HG03045 (cell line): ENCODE measurements at regions not wholly inside any gene's neighbourhood (a gene's known extent, or its start where the extent isn't known, plus 50 kb on each side); places are given as distances from the start of the nearest gene placed in this dataset.

Experiments used
- ATAC-seq: cut with Tn5 transposase; IDR thresholded peaks from one replicate; pipeline ENCODE4 v1.9.1; 2021; ENCODE audit warnings: mild to moderate bottlenecking, moderate library complexity; ENCODE audit not compliant: unreplicated experiment

- no peak for ATAC-seq
Observed at GRCh38 chr5:23253621-23254198, 253.7 kb upstream of the PRDM9 start.

DNA sequence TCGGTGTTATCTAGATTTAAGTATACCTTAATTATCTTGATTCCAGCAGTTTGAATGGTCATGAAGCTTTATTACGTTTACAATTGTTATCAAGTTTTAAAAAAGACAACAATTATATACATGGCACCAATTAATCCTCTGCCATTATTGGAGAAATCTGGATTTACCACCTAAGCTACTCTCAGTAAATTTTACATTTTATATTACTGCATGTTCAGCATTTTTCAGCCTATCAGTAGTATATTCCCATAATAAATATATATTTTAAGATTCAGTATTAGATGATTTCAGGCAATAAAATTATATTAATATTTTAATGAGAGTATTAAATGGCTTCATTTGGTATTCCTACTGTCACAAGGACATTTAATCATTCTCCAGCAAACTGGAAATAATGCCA lies 264.5 kb upstream of the PRDM9 start:
- no peak for ATAC-seq

DNA sequence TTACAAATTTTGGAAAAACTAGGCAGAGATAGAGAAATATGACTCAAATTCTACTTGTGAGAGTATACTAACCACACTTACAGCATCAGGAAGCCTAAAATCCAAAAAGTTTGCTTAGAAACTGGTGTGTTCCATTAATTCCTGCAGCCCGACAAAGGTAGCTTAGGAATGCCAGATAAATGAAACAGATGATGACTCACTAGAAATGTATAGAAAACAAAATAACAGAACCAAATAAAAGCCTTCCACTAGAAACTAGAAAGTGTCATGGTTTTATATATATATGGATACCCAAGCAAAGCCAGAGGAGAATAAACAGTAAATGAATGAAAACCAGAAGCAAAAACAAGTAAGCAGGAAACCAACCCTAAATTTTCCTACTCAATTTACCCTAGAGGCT lies 272.2 kb upstream of the PRDM9 start:
- ATAC-seq, result no peak

DNA sequence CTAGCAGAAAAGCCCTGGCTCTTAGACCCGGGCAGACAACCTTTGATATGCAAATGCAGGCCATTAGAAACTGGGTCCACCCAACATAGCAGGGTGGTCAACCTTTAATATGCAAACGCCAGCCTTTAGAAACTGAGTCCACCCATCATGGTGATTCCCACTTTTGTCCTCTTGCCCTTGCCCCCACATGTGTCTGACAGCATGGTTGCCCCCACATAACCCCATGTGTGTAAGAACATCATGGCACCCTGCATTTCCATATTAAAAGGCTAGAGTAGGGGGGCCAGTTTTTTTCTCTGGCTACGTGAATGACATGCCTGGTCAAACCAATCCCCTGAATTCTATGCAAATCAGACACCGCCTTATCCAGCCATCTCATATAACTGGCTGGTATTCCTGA lies 273.2 kb upstream of the PRDM9 start:
- ATAC-seq, result no peak

DNA sequence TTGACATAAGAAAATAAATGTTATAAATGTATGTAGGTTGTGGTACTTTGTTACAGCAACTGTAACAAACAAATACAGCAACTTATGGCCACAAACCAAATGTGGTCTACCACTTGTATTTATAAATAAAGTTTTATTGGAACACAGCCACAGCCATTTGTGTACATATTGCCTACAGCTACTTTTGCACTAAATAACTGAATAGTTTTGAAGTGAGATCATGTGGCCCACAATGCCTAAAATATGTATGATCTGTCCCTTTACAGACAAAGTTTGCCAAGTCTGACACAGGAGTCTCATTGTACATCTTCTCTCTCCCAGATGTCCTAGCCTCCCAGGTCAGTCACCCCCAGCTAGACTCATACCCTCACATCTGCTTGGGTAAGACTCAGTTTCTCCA lies 283.6 kb upstream of the PRDM9 start:
- no peak for ATAC-seq

DNA sequence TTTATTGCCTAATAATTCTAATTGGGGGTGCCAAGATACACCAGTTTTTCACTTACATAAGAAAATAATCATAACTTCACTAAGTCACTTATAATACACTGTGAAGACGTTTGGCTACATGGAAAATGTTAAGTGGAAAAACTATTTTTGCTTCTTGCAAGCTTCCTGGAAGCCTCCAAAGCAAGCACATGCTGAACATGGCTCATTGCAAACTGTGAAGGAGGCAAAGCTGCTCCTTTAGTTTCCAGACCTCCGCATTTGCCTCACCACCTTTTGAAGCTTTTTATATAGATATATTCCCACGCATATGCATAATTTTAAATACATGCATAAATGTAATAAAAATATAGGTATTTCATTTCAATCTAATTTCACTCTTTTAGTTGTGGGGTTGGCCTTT lies 285.6 kb upstream of the PRDM9 start:
- ATAC-seq, result no peak

GRCh38 chr5:23217159-23217558 lies 290.2 kb upstream of the PRDM9 start:
- no peak for ATAC-seq

DNA sequence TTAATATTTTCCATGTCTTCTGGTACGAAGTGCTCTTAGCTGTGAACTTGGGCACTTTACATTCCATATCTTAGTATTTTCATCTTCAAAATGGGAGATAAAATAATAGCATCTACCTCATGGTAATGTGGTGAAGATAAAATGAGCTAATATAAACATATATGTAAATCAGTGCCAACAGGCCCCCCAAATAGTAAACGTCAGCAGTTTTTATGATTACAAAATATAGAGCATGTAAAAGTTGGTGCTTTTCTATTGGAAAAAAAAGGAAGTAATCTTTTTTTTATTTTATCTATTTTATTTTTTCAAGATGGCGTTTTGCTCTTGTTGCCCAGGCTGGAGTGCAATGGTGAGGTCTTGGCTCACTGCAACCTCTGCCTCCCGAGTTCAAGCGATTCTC lies 291.1 kb upstream of the PRDM9 start:
- no peak for ATAC-seq

- ATAC-seq, result peak; percentile 85
Observed at GRCh38 chr5:23208959-23209431, 298.4 kb upstream of the PRDM9 start.

DNA sequence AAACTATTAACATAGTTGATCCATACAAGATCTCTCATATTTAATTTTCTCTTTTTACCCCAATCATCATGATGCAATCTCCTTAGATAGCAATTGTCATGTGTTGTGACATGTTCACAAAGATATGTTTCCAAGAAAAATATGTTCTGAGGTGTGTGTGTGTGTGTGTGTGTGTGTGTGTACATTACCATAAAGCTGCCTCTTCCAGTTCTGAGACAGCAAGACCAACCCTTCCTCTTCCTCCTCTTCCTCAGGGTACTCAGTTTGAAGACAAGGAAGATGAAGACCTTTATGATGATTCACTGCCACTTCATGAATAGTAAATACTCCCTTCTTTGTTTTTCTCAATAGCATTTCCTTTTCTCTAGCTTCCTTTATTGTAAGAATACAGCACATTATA lies 303.3 kb upstream of the PRDM9 start:
- no peak for ATAC-seq

DNA sequence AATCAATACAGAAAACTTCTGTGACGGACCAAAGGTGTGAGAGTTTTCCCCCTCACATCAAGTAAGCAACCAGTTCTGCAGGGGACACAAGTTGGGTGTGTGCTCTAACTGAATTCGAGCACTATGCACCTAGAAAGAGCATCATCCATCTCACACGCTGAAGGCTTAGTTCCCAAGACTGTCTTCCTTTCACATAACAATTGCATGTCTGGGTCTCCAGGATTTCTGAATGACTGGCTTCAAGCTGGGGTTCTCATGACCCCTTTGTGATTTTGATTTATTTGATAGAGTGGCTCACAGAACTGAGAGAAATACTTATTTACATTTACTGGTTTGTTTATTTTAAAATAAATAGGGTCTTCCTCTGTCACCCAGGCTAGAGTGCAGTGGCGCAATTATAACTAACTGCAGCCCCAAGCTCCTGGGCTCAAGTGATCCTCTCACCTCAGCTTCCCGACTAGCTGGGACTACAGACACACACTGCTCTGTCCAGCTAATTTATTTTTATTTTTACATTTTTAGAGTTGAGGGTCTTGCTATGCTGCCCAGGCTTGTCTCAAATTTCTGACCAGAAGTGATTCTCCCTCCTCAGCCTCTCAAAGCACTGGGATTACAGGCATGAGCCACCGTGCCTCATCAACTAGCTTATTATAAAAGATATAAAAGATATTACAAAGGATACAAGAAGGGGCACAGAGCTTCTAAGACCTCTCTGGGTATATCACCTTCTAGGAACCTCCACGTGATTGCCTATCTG lies 316.7 kb upstream of the CDH12 start:
- ATAC-seq, result no peak

DNA sequence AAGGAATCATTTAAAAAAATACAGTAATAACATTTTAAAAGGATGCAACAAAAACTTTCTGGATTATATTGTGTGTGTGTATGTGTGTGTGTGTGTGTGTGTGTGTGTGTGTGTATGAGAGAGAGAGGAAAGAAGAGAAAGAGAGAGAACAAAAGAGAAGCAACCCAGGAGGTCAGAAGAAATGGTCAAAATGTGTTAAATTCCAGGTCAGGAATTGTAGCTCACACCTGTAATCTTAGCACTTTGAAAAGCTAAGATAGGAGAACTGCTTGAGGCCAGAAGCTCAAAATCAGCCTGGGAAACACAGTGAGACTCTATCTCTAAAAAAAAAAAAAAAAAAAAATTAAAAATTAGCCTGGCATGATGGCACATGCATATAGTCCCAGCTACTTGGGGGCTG lies 311.8 kb upstream of the CDH12 start:
- no peak for ATAC-seq

DNA sequence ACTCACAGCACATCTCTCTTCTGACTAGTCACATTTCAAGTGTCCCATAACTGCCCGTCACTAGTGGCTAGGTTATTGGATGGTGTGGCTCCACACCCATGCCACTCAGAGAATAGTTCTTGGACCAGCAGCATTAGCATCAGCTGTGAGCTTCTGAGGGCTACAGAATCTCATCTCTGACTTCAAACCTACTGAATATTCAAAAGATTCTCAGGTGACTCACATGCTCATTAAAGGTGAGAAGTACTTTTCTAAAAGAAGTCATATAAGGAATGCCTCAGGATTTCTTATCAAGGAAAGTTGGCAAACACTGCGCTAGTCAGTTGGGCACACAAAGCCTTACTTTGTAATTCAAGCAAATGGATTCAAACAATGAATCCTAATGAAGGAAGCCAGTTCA lies 305.0 kb upstream of the CDH12 start:
- ATAC-seq, result no peak

DNA sequence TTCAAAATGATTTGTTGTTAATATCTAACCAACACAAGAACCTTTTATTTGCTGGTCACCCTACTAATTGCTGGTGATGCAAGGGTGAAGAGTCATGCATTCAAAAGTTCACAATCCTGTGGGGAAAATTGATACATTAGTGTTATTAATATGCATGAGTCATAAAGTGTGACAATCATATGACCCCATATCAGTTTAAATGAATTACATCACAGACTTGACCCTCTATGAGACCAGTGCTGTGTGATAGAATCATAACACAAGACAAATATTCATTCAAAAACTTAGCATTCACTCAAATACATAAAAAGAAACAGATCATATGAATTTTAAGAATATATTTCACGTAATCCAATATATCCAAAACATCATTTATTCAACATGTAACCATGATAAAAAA lies 304.6 kb upstream of the CDH12 start:
- ATAC-seq, result no peak

DNA sequence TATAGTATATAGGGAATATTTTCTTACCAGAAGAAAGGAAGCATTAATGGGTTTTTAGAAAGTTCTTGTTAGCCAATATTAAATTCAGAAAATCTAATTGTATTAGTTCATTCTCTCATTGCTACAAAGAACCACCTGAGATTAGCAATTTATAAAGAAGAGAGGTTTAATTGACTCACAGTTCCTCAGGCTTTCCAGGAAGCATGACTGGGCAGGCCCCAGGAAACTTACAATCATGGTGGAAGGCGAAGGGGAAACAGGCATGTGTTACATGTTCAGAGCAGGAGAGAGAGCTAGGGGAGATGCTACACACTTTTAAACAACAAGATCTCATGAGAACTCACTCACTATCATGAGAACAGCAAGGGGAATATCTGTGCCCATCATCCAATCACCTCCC lies 304.0 kb upstream of the CDH12 start:
- no peak for ATAC-seq

DNA sequence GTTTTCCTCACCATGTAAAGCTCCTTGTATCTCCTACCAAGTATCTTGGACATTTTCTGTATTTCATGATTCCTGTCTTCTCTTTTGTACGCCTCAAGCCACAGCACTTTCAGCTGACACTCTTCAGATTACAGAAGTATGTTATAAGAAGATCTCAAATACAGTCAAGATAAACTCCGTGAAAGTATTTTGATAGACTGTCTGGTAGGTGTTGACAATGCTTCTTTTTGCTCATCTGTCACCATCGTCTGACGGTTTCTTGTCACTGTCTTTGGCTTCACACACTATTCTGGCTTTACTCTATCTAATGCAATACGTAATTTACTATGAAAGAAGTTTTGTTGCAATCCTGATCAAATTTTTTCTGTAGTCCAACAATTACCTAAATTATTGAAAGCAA lies 294.5 kb upstream of the CDH12 start:
- no peak for ATAC-seq

DNA sequence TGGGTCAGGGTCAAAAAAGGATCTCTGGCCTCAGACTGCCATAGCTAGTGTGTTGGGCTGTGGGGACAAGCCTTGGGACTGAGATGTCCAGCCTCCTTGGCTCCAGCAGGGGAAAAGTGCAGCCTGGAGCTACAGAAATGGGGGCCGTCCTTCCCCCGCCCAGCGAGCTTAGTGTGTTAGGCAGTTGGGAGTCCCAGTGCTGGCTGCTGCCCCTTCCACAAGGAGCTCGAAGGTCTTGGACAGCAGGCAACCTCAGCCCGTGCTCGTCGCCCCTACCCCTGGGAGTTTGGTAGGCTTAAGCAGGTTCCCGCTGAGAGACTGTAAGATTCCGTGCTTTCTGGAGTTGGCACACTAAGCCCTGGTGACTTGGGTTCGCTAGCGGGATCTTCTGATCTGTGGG lies 293.0 kb upstream of the CDH12 start:
- ATAC-seq, result no peak

DNA sequence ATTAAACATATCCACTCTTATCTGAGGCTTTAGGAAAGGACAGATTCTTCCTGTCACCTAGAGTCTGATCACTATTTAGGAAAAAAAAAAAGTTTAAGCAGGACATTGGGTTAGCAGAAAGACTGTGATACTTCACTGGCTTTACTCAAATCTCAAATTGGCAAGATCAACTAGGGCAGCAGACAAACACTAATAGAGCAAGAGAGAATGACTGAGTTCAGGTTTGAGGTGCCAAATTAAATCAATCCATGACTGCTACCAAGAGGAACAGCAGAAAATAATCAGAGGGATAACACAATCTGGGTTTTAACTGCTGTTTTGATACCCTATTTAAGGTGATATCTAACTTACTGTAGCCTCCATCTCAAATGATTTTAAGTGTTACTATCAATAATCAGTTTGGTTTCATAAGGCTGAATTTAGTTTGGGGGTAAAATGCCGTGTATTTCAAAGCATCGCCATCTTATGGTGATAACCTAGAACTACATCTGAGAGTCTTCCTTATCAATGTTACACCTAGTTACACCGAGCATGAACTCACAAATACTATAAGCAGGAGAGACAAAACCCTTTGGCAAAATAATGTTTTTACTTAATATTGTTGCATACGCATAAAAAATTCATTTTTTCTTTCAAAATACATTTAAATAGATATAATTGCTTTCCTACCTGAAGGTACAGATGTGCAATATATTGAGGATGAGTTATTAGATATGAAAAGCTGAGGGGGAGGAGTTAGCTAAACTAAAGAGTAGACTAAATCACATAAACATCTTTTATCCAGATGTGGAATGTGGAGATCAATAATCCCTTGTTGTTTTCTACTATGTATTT lies 286.4 kb upstream of the CDH12 start:
- no peak for ATAC-seq

- no peak for ATAC-seq
Observed at GRCh38 chr5:23136958-23137357, 283.8 kb upstream of the CDH12 start.

- ATAC-seq, result no peak
Observed at GRCh38 chr5:23132231-23132630, 279.1 kb upstream of the CDH12 start.

DNA sequence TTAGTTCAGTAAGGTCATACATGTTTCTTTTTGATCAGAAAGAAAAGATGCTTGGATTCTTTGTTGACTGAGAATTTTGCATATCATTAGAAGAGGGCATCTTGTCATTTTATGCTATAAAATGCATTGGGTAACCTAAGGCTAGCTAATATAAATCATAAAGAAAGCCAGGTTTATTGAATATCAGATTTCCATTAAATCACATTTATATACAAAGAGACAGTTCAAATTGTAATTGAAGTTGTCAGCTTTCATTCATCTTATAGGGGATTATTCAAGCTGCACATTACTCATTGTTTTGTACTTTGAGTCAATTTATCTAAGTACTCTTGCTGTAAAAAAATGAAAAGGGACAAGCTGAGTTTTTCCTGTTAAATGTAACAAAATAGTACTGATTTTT lies 259.1 kb upstream of the CDH12 start:
- no peak for ATAC-seq

DNA sequence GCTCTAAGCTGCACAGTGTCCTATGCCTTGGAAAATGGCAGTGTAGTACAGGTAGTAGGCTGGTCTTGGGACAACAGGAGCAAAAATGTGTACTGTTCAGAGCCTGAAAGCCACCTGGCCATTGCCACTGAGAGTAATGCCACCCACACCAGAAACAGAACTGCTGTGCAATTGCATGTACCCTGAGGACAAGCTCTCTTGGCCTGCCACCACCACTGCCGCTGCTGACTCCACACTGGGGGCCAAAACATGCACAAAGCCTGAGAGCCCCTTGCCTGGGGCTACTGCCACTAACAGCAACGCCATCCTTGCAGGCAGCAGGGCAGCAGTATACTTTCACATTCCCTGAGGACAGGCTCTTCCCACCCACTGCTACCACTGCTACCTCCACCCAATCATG lies 251.9 kb upstream of the CDH12 start:
- no peak for ATAC-seq
